ENCODE measurements at regions not wholly inside any gene's neighbourhood (a gene's known extent, or its start where the extent isn't known, plus 50 kb on each side); places are given as distances from the start of the nearest gene placed in this dataset.

- DNase-seq: no peak
These were observed 348.2 kb downstream of the MYCN start for GRCh38 chr2:16288371-16289112.

- DNase-seq: no peak
These were observed 347.5 kb downstream of the MYCN start for GRCh38 chr2:16287831-16288230.

- DNase-seq: no peak
These were observed 346.9 kb downstream of the MYCN start for GRCh38 chr2:16287281-16287680.

- DNase-seq: no peak
These were observed 345.6 kb downstream of the MYCN start for GRCh38 chr2:16285813-16286510.

GRCh38 chr2:16284941-16285625 is 344.7 kb downstream of the MYCN start:
- DNase-seq: no peak

- no peak for DNase-seq
These were observed 342.9 kb downstream of the MYCN start for GRCh38 chr2:16283071-16283850.

GRCh38 chr2:16282511-16282910 is 342.2 kb downstream of the MYCN start:
- DNase-seq: no peak

GRCh38 chr2:16281451-16282335 is 341.3 kb downstream of the MYCN start:
- DNase-seq: peak; percentile 67

- DNase-seq: no peak
These were observed 339.7 kb downstream of the MYCN start for GRCh38 chr2:16280081-16280480.

- DNase-seq: no peak
These were observed 339.3 kb downstream of the MYCN start for GRCh38 chr2:16279641-16280040.

- no peak for DNase-seq
These were observed 338.8 kb downstream of the MYCN start for GRCh38 chr2:16279201-16279570.

- DNase-seq: no peak
These were observed 338.3 kb downstream of the MYCN start for GRCh38 chr2:16278421-16279200.

- no peak for DNase-seq
These were observed 336.8 kb downstream of the MYCN start for GRCh38 chr2:16277117-16277516.

- DNase-seq: no peak
These were observed 335.3 kb downstream of the MYCN start for GRCh38 chr2:16275661-16276060.

- DNase-seq: no peak
These were observed 334.8 kb downstream of the MYCN start for GRCh38 chr2:16275131-16275530.

GRCh38 chr2:16273111-16273510 is 332.8 kb downstream of the MYCN start:
- DNase-seq: no peak

GRCh38 chr2:16272038-16272788 is 331.9 kb downstream of the MYCN start:
- no peak for DNase-seq

- no peak for DNase-seq
These were observed 331.0 kb downstream of the MYCN start for GRCh38 chr2:16271231-16271896.

- DNase-seq: no peak
These were observed 330.1 kb downstream of the MYCN start for GRCh38 chr2:16270441-16270840.

All from RPMI8226 (cell line).